GM12878 (cell line): ENCODE measurements at regions not wholly inside any gene's neighbourhood (a gene's known extent, or its start where the extent isn't known, plus 50 kb on each side); places are given as distances from the start of the nearest gene placed in this dataset.

Experiments used
- CEBPB ChIP-seq, 2 experiments: fragments of 150-350 bp in 1 of 2; IDR thresholded peaks; 2 replicates each; pipeline ENCODE4 v1.6.1; 2012 to 2014; ENCODE audit warnings: low read depth in 2 of 2, low read length in 2 of 2, borderline replicate concordance in 1 of 2, inconsistent platforms in 1 of 2
- TF ChIP-seq, protein P1 (sequence below): IDR thresholded peaks from 2 replicates; pipeline ENCODE4 v1.6.1; 2011; ENCODE audit warnings: low read depth, mild to moderate bottlenecking, low read length, moderate library complexity, borderline replicate concordance; ENCODE audit errors: extremely low read depth
- TF ChIP-seq, protein P2 (sequence below), 3 experiments: IDR thresholded peaks in 2 of 3; conservative IDR thresholded peaks in 1 of 3; 2 replicates each; pipeline ENCODE4 v1.5.1; 2011; ENCODE audit warnings: low read depth in 3 of 3, low read length in 3 of 3, mild to moderate bottlenecking in 3 of 3, control low read depth in 2 of 3, moderate library complexity in 2 of 3, inconsistent platforms in 1 of 3, mixed read lengths in 1 of 3; ENCODE audit not compliant: control insufficient read depth in 2 of 3, insufficient read depth in 1 of 3; ENCODE audit errors: extremely low read depth in 1 of 3

DNA sequence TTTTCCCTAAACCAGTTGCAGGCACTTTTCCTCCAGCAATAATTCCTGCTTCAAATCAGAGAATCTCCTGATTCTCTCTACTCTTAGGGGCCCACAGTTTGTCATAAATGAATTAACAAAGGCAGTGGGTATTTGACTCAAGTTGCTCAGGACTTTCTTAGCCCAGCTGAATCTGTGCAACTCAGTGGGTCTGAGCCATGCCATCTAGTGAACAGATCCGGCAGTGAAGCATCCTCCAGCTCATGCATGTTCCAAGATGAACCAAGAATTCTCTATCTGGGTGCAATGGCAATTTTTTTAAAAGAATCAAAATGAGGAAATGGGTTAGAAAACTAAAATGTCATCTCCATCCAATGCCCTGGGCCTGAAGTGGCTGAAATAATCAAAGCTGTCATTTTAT, 575.2 kb upstream of the CDH11 start:
- TF ChIP-seq, protein P1, sequence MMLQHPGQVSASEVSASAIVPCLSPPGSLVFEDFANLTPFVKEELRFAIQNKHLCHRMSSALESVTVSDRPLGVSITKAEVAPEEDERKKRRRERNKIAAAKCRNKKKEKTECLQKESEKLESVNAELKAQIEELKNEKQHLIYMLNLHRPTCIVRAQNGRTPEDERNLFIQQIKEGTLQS: no peak
- TF ChIP-seq, protein P2, sequence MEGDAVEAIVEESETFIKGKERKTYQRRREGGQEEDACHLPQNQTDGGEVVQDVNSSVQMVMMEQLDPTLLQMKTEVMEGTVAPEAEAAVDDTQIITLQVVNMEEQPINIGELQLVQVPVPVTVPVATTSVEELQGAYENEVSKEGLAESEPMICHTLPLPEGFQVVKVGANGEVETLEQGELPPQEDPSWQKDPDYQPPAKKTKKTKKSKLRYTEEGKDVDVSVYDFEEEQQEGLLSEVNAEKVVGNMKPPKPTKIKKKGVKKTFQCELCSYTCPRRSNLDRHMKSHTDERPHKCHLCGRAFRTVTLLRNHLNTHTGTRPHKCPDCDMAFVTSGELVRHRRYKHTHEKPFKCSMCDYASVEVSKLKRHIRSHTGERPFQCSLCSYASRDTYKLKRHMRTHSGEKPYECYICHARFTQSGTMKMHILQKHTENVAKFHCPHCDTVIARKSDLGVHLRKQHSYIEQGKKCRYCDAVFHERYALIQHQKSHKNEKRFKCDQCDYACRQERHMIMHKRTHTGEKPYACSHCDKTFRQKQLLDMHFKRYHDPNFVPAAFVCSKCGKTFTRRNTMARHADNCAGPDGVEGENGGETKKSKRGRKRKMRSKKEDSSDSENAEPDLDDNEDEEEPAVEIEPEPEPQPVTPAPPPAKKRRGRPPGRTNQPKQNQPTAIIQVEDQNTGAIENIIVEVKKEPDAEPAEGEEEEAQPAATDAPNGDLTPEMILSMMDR (IDR thresholded peaks at IDR 0.05 in 2 of 3, conservative IDR thresholded peaks at IDR 0.05 in 1 of 3; ENCODE audit: control insufficient read depth in 2 of 3, extremely low read depth in 1 of 3, insufficient read depth in 1 of 3, low read depth in 3 of 3, low read length in 3 of 3): no peak
- TF ChIP-seq CEBPB (IDR thresholded peaks at IDR 0.05; ENCODE audit: borderline replicate concordance in 1 of 2, low read depth in 2 of 2, low read length in 2 of 2): no peak
